ENCODE measurements at regions not wholly inside any gene's neighbourhood (a gene's known extent, or its start where the extent isn't known, plus 50 kb on each side); places are given as distances from the start of the nearest gene placed in this dataset.

DNA sequence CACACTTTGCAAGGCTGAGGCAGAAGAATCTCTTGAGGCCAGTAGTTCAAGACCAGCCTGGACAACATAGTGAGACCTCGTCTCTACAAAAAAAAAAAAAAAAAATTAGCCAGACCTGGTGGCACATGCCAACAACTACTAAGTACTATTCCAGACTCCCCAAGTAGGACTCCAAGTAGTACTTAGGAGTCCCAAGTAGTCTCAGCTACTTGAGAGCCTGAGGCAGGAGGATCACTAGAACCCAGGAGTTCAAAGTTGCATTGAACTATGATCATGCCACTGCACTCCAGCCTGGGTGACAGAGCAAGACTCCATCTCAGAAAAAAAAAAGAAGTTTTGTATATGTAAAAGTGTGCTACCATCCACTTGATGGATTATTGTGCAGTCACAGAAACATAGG lies 486.6 kb downstream of the SOX2 start:
- no peak overlapping the region for H3K27ac ChIP-seq (ENCODE audit: low read length)
- H3K4me1 ChIP-seq (ENCODE audit: control insufficient read depth, insufficient read depth, low read length), result no peaks in the 10 kb centered on the region
- DNase-seq (ENCODE audit: low read depth, low spot score) (no peak), ATAC-seq (no peak)
- intact Hi-C loops (cut with micrococcal nuclease; ENCODE audit: unreplicated experiment), result no loop called here
- no peaks in the 10 kb centered on the region for H3K27me3 ChIP-seq (ENCODE audit: control insufficient read depth, insufficient read depth, low read length)
- H3K4me3 ChIP-seq (ENCODE audit: low read depth in 2 of 2, low read length in 2 of 2), result no peak overlapping the region
- ChIA-PET POLR2A (no interaction called here), CTCF (no interaction called here)
- BruUV-seq (replicated peaks), result no TSS peak
- TF ChIP-seq, protein P1, sequence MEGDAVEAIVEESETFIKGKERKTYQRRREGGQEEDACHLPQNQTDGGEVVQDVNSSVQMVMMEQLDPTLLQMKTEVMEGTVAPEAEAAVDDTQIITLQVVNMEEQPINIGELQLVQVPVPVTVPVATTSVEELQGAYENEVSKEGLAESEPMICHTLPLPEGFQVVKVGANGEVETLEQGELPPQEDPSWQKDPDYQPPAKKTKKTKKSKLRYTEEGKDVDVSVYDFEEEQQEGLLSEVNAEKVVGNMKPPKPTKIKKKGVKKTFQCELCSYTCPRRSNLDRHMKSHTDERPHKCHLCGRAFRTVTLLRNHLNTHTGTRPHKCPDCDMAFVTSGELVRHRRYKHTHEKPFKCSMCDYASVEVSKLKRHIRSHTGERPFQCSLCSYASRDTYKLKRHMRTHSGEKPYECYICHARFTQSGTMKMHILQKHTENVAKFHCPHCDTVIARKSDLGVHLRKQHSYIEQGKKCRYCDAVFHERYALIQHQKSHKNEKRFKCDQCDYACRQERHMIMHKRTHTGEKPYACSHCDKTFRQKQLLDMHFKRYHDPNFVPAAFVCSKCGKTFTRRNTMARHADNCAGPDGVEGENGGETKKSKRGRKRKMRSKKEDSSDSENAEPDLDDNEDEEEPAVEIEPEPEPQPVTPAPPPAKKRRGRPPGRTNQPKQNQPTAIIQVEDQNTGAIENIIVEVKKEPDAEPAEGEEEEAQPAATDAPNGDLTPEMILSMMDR (IDR thresholded peaks at IDR 0.05), result no peak
- TF ChIP-seq TCF7L2 (IDR thresholded peaks at IDR 0.05; ENCODE audit: low read depth, low read length) (no peak), SIN3A (IDR thresholded peaks at IDR 0.05; ENCODE audit: borderline replicate concordance, insufficient read depth, low read depth, low read length) (no peak), POLR2AphosphoS5 (IDR thresholded peaks at IDR 0.05; ENCODE audit: low read depth, low read length) (no peak)
- TF ChIP-seq, protein P2, sequence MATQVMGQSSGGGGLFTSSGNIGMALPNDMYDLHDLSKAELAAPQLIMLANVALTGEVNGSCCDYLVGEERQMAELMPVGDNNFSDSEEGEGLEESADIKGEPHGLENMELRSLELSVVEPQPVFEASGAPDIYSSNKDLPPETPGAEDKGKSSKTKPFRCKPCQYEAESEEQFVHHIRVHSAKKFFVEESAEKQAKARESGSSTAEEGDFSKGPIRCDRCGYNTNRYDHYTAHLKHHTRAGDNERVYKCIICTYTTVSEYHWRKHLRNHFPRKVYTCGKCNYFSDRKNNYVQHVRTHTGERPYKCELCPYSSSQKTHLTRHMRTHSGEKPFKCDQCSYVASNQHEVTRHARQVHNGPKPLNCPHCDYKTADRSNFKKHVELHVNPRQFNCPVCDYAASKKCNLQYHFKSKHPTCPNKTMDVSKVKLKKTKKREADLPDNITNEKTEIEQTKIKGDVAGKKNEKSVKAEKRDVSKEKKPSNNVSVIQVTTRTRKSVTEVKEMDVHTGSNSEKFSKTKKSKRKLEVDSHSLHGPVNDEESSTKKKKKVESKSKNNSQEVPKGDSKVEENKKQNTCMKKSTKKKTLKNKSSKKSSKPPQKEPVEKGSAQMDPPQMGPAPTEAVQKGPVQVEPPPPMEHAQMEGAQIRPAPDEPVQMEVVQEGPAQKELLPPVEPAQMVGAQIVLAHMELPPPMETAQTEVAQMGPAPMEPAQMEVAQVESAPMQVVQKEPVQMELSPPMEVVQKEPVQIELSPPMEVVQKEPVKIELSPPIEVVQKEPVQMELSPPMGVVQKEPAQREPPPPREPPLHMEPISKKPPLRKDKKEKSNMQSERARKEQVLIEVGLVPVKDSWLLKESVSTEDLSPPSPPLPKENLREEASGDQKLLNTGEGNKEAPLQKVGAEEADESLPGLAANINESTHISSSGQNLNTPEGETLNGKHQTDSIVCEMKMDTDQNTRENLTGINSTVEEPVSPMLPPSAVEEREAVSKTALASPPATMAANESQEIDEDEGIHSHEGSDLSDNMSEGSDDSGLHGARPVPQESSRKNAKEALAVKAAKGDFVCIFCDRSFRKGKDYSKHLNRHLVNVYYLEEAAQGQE (IDR thresholded peaks at IDR 0.05; ENCODE audit: insufficient read depth in 1 of 2, low read depth in 2 of 2, low read length in 1 of 2), result no peak
- H3K36me3 ChIP-seq (ENCODE audit: control insufficient read depth, insufficient read depth, low read length), result no peaks in the 10 kb centered on the region
- in situ Hi-C loops (cut with HindIII; ENCODE audit: low pct_unique_long_range_greater_than_20kb, low sequenced_read_pairs), result no loop called here
- no peaks in the 10 kb centered on the region for H3K9me3 ChIP-seq (ENCODE audit: control insufficient read depth, insufficient read depth, low read depth, low read length)

DNA sequence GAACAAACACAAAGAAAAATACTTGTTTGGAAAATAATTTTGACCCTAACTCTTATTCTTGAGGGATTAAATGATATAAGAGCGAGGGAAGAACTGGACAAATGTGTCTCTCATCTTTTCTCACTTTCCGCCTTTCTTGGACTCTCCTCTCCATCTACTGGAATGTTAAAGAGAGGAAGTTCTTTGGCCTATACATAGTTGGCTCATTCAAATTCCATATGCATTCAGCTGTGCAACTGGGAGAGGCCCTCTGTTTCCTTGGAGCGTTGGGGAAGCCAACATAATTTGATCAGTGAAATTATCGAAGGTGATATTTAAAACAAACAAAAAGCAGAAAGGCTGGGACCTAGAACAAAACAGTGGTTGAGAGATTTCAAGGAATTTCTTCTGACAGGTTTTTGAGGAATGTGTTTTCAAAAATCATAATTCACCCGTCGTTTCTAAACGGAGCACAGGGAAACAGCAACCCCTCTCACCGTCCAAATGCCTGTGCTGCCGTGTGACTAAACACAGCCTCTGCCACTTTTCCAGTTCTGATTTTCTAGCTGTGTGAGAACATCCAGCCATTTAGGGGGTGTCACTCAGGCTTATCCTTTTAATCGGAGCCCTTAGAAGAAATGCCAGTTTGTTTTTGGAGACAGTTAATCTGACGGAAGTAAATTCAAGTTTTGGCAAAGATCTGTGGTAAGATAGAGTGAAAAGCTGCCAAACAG lies 489.9 kb downstream of the SOX2 start:
- in situ Hi-C loops (cut with HindIII; ENCODE audit: low pct_unique_long_range_greater_than_20kb, low sequenced_read_pairs) (no loop called here), intact Hi-C loops (cut with micrococcal nuclease; ENCODE audit: unreplicated experiment) (no loop called here)
- TF ChIP-seq, protein P1 (IDR thresholded peaks at IDR 0.05), result no peak
- TF ChIP-seq TCF7L2 (IDR thresholded peaks at IDR 0.05; ENCODE audit: low read depth, low read length) (no peak), POLR2AphosphoS5 (IDR thresholded peaks at IDR 0.05; ENCODE audit: low read depth, low read length) (no peak), SIN3A (IDR thresholded peaks at IDR 0.05; ENCODE audit: borderline replicate concordance, insufficient read depth, low read depth, low read length) (no peak)
- TF ChIP-seq, protein P2 (IDR thresholded peaks at IDR 0.05; ENCODE audit: insufficient read depth in 1 of 2, low read depth in 2 of 2, low read length in 1 of 2), result no peak
- no peak overlapping the region for H3K4me3 ChIP-seq (ENCODE audit: low read depth in 2 of 2, low read length in 2 of 2)
- CTCF ChIA-PET, result no interaction called here
- H3K9me3 ChIP-seq (ENCODE audit: control insufficient read depth, insufficient read depth, low read depth, low read length), result no peaks in the 10 kb centered on the region
- H3K27ac ChIP-seq (ENCODE audit: low read length), result no peak overlapping the region
- ATAC-seq, result no peak
- H3K27me3 ChIP-seq (ENCODE audit: control insufficient read depth, insufficient read depth, low read length), result no peaks in the 10 kb centered on the region
- no peak for DNase-seq (ENCODE audit: low read depth, low spot score)
- POLR2A ChIA-PET, result no interaction called here
- H3K36me3 ChIP-seq (ENCODE audit: control insufficient read depth, insufficient read depth, low read length), result no peaks in the 10 kb centered on the region
- no peaks in the 10 kb centered on the region for H3K4me1 ChIP-seq (ENCODE audit: control insufficient read depth, insufficient read depth, low read length)
- no TSS peak for BruUV-seq (replicated peaks)

Measured in Panc1 (cell line).